T-cell (primary cell): ENCODE measurements at regions not wholly inside any gene's neighbourhood (a gene's known extent, or its start where the extent isn't known, plus 50 kb on each side); places are given as distances from the start of the nearest gene placed in this dataset.

Experiments
- ATAC-seq, 4 experiments: fragments of 200-7000 bp in 3 of 4; fragments of 150-1000 bp in 1 of 4; cut with Tn5 transposase; replicated peaks in 1 of 4; 1 replicate in 3 of 4; 2 replicates in 1 of 4; pipeline ENCODE4 v1.10.0; 2021; ENCODE audit warnings: moderate library complexity in 3 of 4, mild to moderate bottlenecking in 2 of 4, moderate number of reproducible peaks in 1 of 4
- CTCF ChIA-PET, 2 donors: fragments of 300-600 bp; sonication (Branson Sonifier 250); formaldehyde crosslinking; loops; one replicate each; lab custom pipeline; 2022; ENCODE audit warnings: antibody characterized with exemption in 2 of 2; lab: Charles Lee
- POLR2A ChIA-PET, 2 donors: fragments of 300-600 bp; sonication (Branson Sonifier 250); formaldehyde crosslinking; loops; one replicate each; lab custom pipeline; 2022; ENCODE audit warnings: antibody characterized with exemption in 2 of 2; lab: Charles Lee
- DNase-seq, 35 experiments: peaks; one replicate each; pipeline versions ENCODE4 v3.0.0 to v3.0.0-alpha.2; 2013 to 2023
- H3K27ac ChIP-seq: one replicate; pipeline ENCODE4 v1.5.1; 2013; ENCODE audit warnings: low read length
- H3K27me3 ChIP-seq, 2 experiments: replicated peaks in 1 of 2; 1 replicate in 1 of 2; 2 replicates in 1 of 2; pipeline versions ENCODE4 v1.6.1 to v1.7.0; 2013; ENCODE audit warnings: low read length in 1 of 2, mixed read lengths in 1 of 2; ENCODE audit not compliant: control insufficient read depth in 2 of 2, insufficient read depth in 2 of 2; ENCODE audit errors: extremely low read depth in 1 of 2
- H3K36me3 ChIP-seq, 2 donors: 1 replicate in 1 of 2; 2 replicates in 1 of 2; pipeline versions ENCODE4 v1.6.1 to v1.7.0; 2013; ENCODE audit warnings: low read length in 1 of 2; ENCODE audit not compliant: control insufficient read depth in 2 of 2, insufficient read depth in 1 of 2; ENCODE audit errors: extremely low read depth in 1 of 2
- H3K4me1 ChIP-seq, 2 experiments: 1 replicate in 1 of 2; 2 replicates in 1 of 2; pipeline versions ENCODE4 v1.6.1 to v1.7.0; 2013; ENCODE audit warnings: low read length in 2 of 2, mixed read lengths in 1 of 2; ENCODE audit not compliant: insufficient read depth in 2 of 2, control insufficient read depth in 1 of 2; ENCODE audit errors: extremely low read depth in 1 of 2
- H3K4me3 ChIP-seq, 2 donors: 1 replicate in 1 of 2; 2 replicates in 1 of 2; pipeline versions ENCODE4 v1.5.1 to v1.7.0; 2013; ENCODE audit warnings: mild to moderate bottlenecking in 2 of 2, low read length in 1 of 2, moderate library complexity in 1 of 2; ENCODE audit not compliant: control insufficient read depth in 1 of 2; ENCODE audit errors: extremely low read depth in 1 of 2
- H3K9me3 ChIP-seq: 2 replicates; pipeline ENCODE4 v1.7.0; 2013
- H3K27ac Mint-ChIP-seq, 2 donors: one replicate each; pipeline ENCODE4 v1.8.0; 2020 to 2021; ENCODE audit warnings: mild to moderate bottlenecking in 2 of 2, mixed read lengths in 2 of 2
- H3K27me3 Mint-ChIP-seq, 2 donors: one replicate each; pipeline ENCODE4 v1.8.0; 2021 to 2022; ENCODE audit warnings: mixed read lengths in 2 of 2
- H3K36me3 Mint-ChIP-seq: one replicate; pipeline ENCODE4 v1.8.0; 2021; ENCODE audit warnings: mixed read lengths
- H3K4me1 Mint-ChIP-seq, 3 donors: one replicate each; pipeline ENCODE4 v1.8.0; 2020 to 2022; ENCODE audit warnings: mixed read lengths in 3 of 3, mild to moderate bottlenecking in 1 of 3
- H3K4me3 Mint-ChIP-seq, 3 donors: one replicate each; pipeline ENCODE4 v1.8.0; 2020 to 2022; ENCODE audit warnings: mild to moderate bottlenecking in 3 of 3, mixed read lengths in 3 of 3, moderate library complexity in 3 of 3
- H3K9me3 Mint-ChIP-seq, 3 donors: one replicate each; pipeline ENCODE4 v1.8.0; 2020 to 2022; ENCODE audit warnings: mixed read lengths in 3 of 3
- WGBS: methylation state at CpG from one replicate; pipeline ENCODE4 v1.1.5; 2013; ENCODE audit warnings: missing lambda C conversion rate; ENCODE audit not compliant: insufficient coverage; 5-methylcytosine and 5-hydroxymethylcytosine counted together

DNA sequence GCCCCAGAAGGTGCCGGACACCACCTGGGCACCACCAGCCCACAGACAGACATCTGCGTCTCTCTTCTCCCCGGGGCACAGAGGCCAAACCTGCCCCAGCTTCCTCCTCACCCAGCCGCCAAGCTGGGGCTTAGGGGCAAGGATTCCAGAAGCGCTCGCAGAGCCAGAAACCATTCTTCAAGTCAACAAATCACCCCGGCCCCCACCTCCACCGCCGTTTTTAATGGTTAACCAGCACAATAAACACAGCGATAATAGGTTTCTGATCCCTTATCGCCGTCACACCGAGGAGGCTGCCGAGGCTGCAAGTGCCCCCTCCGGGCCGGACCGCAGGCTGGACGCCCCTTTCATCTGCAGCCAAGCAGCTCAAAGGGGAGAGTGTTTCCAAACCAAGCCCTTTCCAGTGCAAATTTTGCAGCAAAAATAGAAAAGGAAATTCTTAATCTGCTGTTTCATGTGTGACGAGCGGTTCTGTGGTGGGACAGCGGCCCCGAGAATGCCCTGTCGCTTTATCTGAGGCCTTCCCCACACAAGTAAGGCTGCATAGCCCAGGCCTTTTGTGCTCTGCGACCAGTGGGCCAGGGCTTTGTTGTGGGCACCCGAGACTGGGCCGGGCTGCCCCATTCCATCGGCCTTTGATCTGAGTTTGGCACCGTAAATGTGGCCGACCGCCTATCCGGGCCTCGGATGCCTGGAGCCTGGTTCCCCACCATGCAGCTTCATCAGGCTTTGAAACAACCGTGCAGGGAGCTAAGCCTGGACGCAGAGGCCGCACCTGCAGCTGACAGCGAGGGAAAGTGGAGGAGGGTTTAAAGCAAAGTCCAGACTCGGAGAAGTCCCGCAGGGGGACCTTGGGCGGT lies 83.2 kb downstream of the FOXL3 start:
- H3K27ac Mint-ChIP-seq = no peak overlapping the region
- H3K4me1 Mint-ChIP-seq = peaks cover 0 to 3% (median 2%) of the 10 kb centered on the region in 3 donors
- no peak overlapping the region for H3K4me3 Mint-ChIP-seq

DNA sequence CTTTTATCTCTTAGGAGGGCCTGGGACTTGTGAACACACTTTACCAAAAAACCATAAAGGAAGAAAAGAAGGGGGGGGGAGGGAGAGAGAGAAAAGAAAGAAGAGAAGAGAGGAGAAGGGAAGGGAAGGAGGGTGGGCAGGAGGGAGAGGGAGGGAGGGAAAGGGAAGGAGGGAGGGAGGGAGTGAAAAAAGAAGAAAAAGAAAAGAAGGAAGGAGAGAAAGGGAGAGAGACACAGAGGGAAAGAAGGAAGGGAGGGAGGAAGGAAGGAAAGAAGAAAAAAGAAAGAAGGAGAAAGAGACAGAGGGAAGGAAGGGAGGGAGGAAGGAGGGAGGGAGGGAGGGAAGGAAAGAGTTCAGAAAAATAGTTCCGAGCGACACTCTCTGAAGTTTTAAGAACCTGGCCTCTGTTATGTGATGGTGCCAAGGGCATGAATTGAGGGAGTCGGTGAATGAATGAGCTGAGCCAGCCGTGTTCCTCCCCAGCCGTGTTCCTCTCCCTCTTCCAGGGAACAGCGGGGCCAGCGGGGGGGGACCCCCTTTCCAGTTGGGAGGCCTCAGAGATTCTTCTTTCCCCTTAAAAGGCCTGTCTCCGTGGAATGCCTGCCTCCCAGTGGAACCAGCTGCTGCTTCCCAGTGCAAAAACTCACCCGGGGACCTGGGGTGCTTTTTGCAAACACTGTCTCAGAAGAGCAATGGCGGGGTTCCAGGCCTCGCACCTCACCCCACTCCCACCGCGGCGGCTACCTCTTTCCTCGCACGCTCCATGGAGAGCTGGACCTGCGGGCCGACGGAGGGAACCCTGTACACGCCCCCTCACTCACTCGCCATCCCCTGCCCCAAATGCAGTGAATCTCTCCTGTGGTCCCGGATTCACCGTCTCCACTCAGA lies 84.1 kb downstream of the FOXL3 start:
- Histone ChIP-seq H3K27ac (no peak overlapping the region), H3K4me3 (no peak overlapping the region), H3K27me3 (peaks cover 0 to 22% of the 10 kb centered on the region in 2 experiments), H3K4me1 (peaks cover 0 to 14% of the 10 kb centered on the region in 2 experiments), H3K36me3 (no peaks in the 10 kb centered on the region), H3K9me3 (no peaks in the 10 kb centered on the region)
- POLR2A ChIA-PET = no interaction called here
- Mint-ChIP-seq H3K4me1 (peaks cover 0 to 5% (median 3%) of the 10 kb centered on the region in 3 donors), H3K4me3 (no peak overlapping the region), H3K27me3 (peaks cover 0 to 1% of the 10 kb centered on the region in 2 donors), H3K27ac (no peak overlapping the region), H3K9me3 (no peaks in the 10 kb centered on the region), H3K36me3 (no peaks in the 10 kb centered on the region)
- WGBS = 81% methylated on average over 18 of the region's 23 CpGs
- no peak for ATAC-seq
- DNase-seq = no peak
- CTCF ChIA-PET = no interaction called here

More for the DNA sequence above, 83.2 kb downstream of the FOXL3 start:
- no peaks in the 10 kb centered on the region for H3K9me3 ChIP-seq
- H3K4me3 ChIP-seq = no peak overlapping the region
- peak in 1 of 35 experiments; percentile 2 for DNase-seq
- peaks cover 0 to 13% of the 10 kb centered on the region in 2 experiments for H3K4me1 ChIP-seq
- ChIA-PET CTCF (no interaction called here), POLR2A (no interaction called here)
- Mint-ChIP-seq H3K36me3 (no peaks in the 10 kb centered on the region), H3K27me3 (peaks cover 0 to 1% of the 10 kb centered on the region in 2 donors), H3K9me3 (no peaks in the 10 kb centered on the region)
- no peak for ATAC-seq
- 80% methylated on average over 22 of the region's 39 CpGs for WGBS
- H3K27me3 ChIP-seq = peaks cover 0 to 21% of the 10 kb centered on the region in 2 experiments
- H3K27ac ChIP-seq = no peak overlapping the region
- H3K36me3 ChIP-seq = no peaks in the 10 kb centered on the region

DNA sequence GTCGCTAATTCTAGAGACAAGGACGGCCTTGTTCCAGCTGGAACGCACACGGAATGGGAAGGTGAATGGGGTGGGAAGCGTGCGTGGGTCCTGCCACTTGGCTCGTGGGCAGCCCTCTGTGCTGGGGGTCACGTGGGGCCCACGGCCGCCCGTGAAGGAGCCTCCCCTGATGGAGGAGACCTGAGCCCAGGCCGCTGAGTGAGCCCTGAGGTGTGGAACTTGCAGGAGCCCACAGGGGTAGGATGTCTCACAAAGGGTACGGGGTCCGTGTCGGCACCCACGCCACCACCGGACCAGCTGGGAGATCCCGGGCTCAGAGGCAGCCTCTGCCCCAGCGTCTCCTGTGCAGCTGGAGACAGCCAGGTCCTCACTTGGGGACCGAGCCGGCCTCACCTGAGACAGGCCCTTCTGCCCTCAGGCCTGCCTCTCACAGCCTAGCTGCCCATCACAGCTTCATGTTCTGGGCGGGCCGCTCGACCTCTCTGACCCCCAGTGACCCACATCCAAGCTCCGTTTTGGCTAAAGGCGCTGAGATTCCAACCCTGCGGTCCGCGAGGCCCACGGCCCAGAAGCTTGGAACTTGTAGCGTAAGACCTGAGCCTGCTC lies 84.8 kb downstream of the FOXL3 start:
- H3K4me3 Mint-ChIP-seq = no peak overlapping the region
- H3K4me1 ChIP-seq = peaks cover 2 to 19% of the 10 kb centered on the region in 2 experiments
- no peak overlapping the region for H3K4me3 ChIP-seq
- no peaks in the 10 kb centered on the region for H3K36me3 Mint-ChIP-seq
- POLR2A ChIA-PET = no interaction called here
- peaks cover 0 to 1% of the 10 kb centered on the region in 2 donors for H3K27me3 Mint-ChIP-seq
- CTCF ChIA-PET = no interaction called here
- no peaks in the 10 kb centered on the region for H3K9me3 ChIP-seq
- H3K4me1 Mint-ChIP-seq = peaks cover 0 to 5% (median 3%) of the 10 kb centered on the region in 3 donors
- no peaks in the 10 kb centered on the region for H3K9me3 Mint-ChIP-seq
- no peak overlapping the region for H3K27ac Mint-ChIP-seq
- H3K27me3 ChIP-seq = peaks cover 0 to 26% of the 10 kb centered on the region in 2 experiments
- H3K36me3 ChIP-seq = no peaks in the 10 kb centered on the region
- H3K27ac ChIP-seq = no peak overlapping the region
- DNase-seq (no peak), ATAC-seq (no peak)
- 88% methylated on average over 29 of the region's 31 CpGs for WGBS

DNA sequence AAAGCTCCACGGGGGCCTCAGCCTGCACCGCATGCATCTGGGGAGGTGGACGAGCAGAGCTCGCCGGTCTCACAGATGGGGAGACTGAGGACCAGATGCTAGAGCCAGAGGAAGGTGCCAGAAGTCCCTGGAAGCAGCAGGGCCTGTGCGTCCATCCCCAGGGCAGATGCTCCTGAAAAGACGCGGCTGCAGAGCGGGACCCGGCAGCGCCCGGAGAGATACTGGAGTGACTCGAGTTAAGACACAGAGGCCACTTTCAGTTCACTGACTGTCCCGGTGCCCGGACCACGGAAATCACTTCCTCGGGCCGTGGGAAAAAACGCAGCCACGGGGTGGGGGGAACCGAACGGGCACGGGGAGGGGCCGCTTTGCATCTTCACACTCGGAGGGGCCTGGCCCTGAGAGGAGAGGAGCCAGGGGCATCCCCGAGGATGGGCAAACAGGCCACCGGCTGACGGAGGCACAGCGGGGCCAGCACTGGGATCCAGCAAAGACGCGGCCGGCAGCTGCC lies 85.4 kb downstream of the FOXL3 start:
- WGBS = 93% methylated on average over 30 of the region's 32 CpGs
- CTCF ChIA-PET = no interaction called here
- Histone ChIP-seq H3K27me3 (peaks cover 0 to 26% of the 10 kb centered on the region in 2 experiments), H3K27ac (no peak overlapping the region), H3K4me1 (peaks cover 6 to 24% of the 10 kb centered on the region in 2 experiments), H3K36me3 (no peaks in the 10 kb centered on the region), H3K9me3 (no peaks in the 10 kb centered on the region), H3K4me3 (no peak overlapping the region)
- Mint-ChIP-seq H3K27ac (no peak overlapping the region), H3K9me3 (no peaks in the 10 kb centered on the region), H3K4me1 (peaks cover 4 to 7% (median 5%) of the 10 kb centered on the region in 3 donors), H3K4me3 (no peak overlapping the region), H3K27me3 (peaks cover 0 to 1% of the 10 kb centered on the region in 2 donors), H3K36me3 (no peaks in the 10 kb centered on the region)
- ATAC-seq (no peak), DNase-seq (no peak)
- POLR2A ChIA-PET = no interaction called here

DNA sequence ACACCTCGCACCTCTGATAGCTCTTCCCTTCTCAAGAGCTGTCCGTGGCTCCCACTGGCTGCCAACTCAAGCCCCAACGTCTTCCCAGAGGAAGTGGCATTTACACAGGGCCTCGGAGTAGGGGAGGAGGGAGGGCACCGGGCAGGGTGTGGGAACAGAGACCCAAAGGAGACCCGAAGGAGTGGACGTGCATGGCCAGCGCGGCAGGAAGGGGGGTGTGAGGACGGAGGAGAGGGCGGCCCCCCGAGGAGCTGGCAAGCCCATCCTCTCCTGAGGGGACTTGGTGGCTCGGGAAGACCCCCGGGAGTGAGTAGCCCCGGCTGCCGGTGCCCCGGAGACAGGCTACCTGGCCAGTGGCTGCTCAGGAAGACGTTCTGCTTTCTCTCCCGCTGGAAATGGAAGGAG lies 85.9 kb downstream of the FOXL3 start:
- Histone ChIP-seq H3K36me3 (no peaks in the 10 kb centered on the region), H3K4me1 (peaks cover 11 to 29% of the 10 kb centered on the region in 2 experiments), H3K27ac (no peak overlapping the region), H3K27me3 (peaks cover 0 to 27% of the 10 kb centered on the region in 2 experiments), H3K4me3 (no peak overlapping the region), H3K9me3 (no peaks in the 10 kb centered on the region)
- CTCF ChIA-PET = no interaction called here
- peaks cover 6 to 10% (median 7%) of the 10 kb centered on the region in 3 donors for H3K4me1 Mint-ChIP-seq
- H3K9me3 Mint-ChIP-seq = no peaks in the 10 kb centered on the region
- ATAC-seq (no peak), DNase-seq (peak in 1 of 35 experiments; percentile 12)
- H3K4me3 Mint-ChIP-seq = no peak overlapping the region
- H3K36me3 Mint-ChIP-seq = no peaks in the 10 kb centered on the region
- peaks cover 0 to 1% of the 10 kb centered on the region in 2 donors for H3K27me3 Mint-ChIP-seq
- 39% methylated on average over 11 of the region's 19 CpGs for WGBS
- no peak overlapping the region for H3K27ac Mint-ChIP-seq
- POLR2A ChIA-PET = no interaction called here
